Retinal pigment epithelial cell (primary cell): ENCODE measurements at regions not wholly inside any gene's neighbourhood (a gene's known extent, or its start where the extent isn't known, plus 50 kb on each side); places are given as distances from the start of the nearest gene placed in this dataset.
"Not testable (repeated sequence)": the region's sequence is repeated elsewhere in the genome, so short reads cannot be mapped to it uniquely, and the experiment has no call there.

Experiments used
- DNase-seq: peaks from one replicate; pipeline ENCODE4 v3.0.0-alpha.2; 2010; ENCODE audit warnings: low read depth
- H3K4me3 ChIP-seq: 2 replicates; pipeline ENCODE4 v1.5.1; 2011; ENCODE audit warnings: mild to moderate bottlenecking, low read length, control low read depth, moderate library complexity
- CTCF ChIP-seq: conservative IDR thresholded peaks from 2 replicates; pipeline ENCODE4 v1.5.1; 2011; ENCODE audit warnings: low read depth, low read length, control low read depth, inconsistent platforms

- no peak overlapping the region for H3K4me3 ChIP-seq
- no peak for TF ChIP-seq CTCF
- DNase-seq: no peak
Observed at GRCh38 chr11:8772571-8773519, 90.3 kb downstream of the RPL27A start.

GRCh38 chr11:8773916-8774539, 91.4 kb downstream of the RPL27A start:
- H3K4me3 ChIP-seq: no peak overlapping the region
- no peak for TF ChIP-seq CTCF
- no peak for DNase-seq

- DNase-seq: not testable (repeated sequence)
Observed at GRCh38 chr11:8774916-8775315, 92.3 kb downstream of the RPL27A start.

GRCh38 chr11:8775332-8775731, 92.7 kb downstream of the RPL27A start:
- H3K4me3 ChIP-seq: no peak overlapping the region
- no peak for TF ChIP-seq CTCF
- DNase-seq: no peak

More at GRCh38 chr11:8774916-8775315, 92.3 kb downstream of the RPL27A start:
- H3K4me3 ChIP-seq: not testable (repeated sequence)

GRCh38 chr11:8775734-8776133, 93.1 kb downstream of the RPL27A start:
- H3K4me3 ChIP-seq: no peak overlapping the region
- DNase-seq: no peak
- no peak for TF ChIP-seq CTCF

- no peak overlapping the region for H3K4me3 ChIP-seq
- TF ChIP-seq CTCF: no peak
- DNase-seq: no peak
Observed at GRCh38 chr11:8776209-8776608, 93.6 kb downstream of the RPL27A start.

GRCh38 chr11:8777907-8778767, 95.5 kb downstream of the RPL27A start:
- TF ChIP-seq CTCF: no peak
- H3K4me3 ChIP-seq: no peak overlapping the region

More at GRCh38 chr11:8777907-8778767, 95.5 kb downstream of the RPL27A start:
- no peak for DNase-seq
